Progenitor cell of endocrine pancreas (in vitro differentiated cells): ENCODE measurements at regions not wholly inside any gene's neighbourhood (a gene's known extent, or its start where the extent isn't known, plus 50 kb on each side); places are given as distances from the start of the nearest gene placed in this dataset.

Experiments used
- DNase-seq: peaks from one replicate; pipeline ENCODE4 v3.0.0; 2021; ENCODE audit warnings: low spot score; ENCODE audit not compliant: unreplicated experiment
- H3K27ac Mint-ChIP-seq: 2 replicates; pipeline ENCODE4 v1.8.0; 2021; ENCODE audit warnings: mild to moderate bottlenecking, moderate library complexity, mixed read lengths
- H3K27me3 Mint-ChIP-seq: 2 replicates; pipeline ENCODE4 v1.8.0; 2021; ENCODE audit warnings: mixed read lengths
- H3K36me3 Mint-ChIP-seq: 2 replicates; pipeline ENCODE4 v1.8.0; 2022; ENCODE audit warnings: mixed read lengths; ENCODE audit not compliant: insufficient read depth
- H3K4me1 Mint-ChIP-seq: 2 replicates; pipeline ENCODE4 v1.8.0; 2021; ENCODE audit warnings: low read depth, mixed read lengths
- H3K4me3 Mint-ChIP-seq: 2 replicates; pipeline ENCODE4 v1.8.0; 2021; ENCODE audit warnings: low read depth, mild to moderate bottlenecking, moderate library complexity, mixed read lengths
- H3K9me3 Mint-ChIP-seq: 2 replicates; pipeline ENCODE4 v1.8.0; 2021; ENCODE audit warnings: low read depth, mixed read lengths
- CTCF ChIP-seq: fragments of 200-600 bp; sonication (generic); IDR thresholded peaks from one replicate; pipeline ENCODE4 v1.5.0; 2021; ENCODE audit warnings: antibody characterized with exemption, mild to moderate bottlenecking; ENCODE audit not compliant: unreplicated experiment

GRCh38 chr10:6953271-6953801 is 373.3 kb upstream of the PRKCQ start:
- Mint-ChIP-seq H3K9me3 (no peaks in the 10 kb centered on the region), H3K4me3 (no peak overlapping the region), H3K36me3 (no peaks in the 10 kb centered on the region), H3K4me1 (peaks cover 2% of the 10 kb centered on the region), H3K27ac (no peak overlapping the region), H3K27me3 (peaks cover 8% of the 10 kb centered on the region)
- TF ChIP-seq CTCF: no peak
- no peak for DNase-seq

DNA sequence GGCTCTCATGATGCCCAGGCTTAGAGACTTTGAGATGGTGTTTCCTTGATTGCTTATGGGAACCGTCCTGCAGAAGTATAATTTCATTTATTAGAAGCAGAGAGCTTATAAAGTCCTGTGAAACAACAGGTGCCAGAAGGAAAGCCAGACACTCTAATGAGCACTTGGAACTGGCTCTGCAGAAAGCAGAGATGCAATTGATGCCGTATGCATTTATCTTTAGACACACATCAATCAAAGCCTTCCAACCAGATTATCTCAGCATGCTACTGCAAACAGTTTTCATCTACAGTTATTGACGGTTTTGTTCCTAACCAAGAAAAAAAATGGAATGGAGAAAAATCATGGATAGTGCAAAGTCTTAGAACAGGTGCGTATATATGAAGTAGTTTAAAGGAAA is 371.7 kb upstream of the PRKCQ start:
- H3K27me3 Mint-ChIP-seq: peaks cover 8% of the 10 kb centered on the region
- no peak for TF ChIP-seq CTCF
- no peaks in the 10 kb centered on the region for H3K36me3 Mint-ChIP-seq
- no peak overlapping the region for H3K4me3 Mint-ChIP-seq
- DNase-seq: no peak
- H3K9me3 Mint-ChIP-seq: peaks cover under 1% of the 10 kb centered on the region
- peaks cover 2% of the 10 kb centered on the region for H3K4me1 Mint-ChIP-seq
- H3K27ac Mint-ChIP-seq: no peak overlapping the region

GRCh38 chr10:6950133-6950532 is 370.1 kb upstream of the PRKCQ start:
- Mint-ChIP-seq H3K4me3 (no peak overlapping the region), H3K27me3 (peaks cover 8% of the 10 kb centered on the region), H3K27ac (no peak overlapping the region), H3K9me3 (peaks cover 4% of the 10 kb centered on the region), H3K4me1 (peaks cover 2% of the 10 kb centered on the region), H3K36me3 (no peaks in the 10 kb centered on the region)
- DNase-seq: no peak
- TF ChIP-seq CTCF: no peak

DNA sequence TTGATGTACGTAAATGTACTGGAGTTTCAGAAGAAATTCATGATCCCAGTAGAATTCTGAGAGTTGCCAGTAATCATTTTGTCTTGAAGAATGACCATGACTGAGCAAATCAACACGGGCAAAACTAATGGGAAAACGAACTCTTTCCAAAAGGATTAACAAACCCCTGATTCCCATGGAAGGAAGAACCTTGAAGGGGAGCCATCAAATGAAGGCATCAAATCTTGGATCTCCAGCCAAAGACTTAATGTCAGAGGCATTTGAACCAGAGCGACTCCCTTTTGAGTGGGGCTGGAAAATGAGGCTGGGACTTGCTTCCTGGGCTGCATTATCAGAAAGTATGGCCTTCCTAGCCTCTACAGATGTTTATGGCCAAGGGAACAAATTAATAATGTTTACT is 364.4 kb upstream of the PRKCQ start:
- Mint-ChIP-seq H3K27ac (no peak overlapping the region), H3K27me3 (peaks cover 16% of the 10 kb centered on the region), H3K36me3 (no peaks in the 10 kb centered on the region), H3K9me3 (peaks cover 4% of the 10 kb centered on the region), H3K4me3 (no peak overlapping the region), H3K4me1 (no peaks in the 10 kb centered on the region)
- no peak for TF ChIP-seq CTCF
- no peak for DNase-seq

DNA sequence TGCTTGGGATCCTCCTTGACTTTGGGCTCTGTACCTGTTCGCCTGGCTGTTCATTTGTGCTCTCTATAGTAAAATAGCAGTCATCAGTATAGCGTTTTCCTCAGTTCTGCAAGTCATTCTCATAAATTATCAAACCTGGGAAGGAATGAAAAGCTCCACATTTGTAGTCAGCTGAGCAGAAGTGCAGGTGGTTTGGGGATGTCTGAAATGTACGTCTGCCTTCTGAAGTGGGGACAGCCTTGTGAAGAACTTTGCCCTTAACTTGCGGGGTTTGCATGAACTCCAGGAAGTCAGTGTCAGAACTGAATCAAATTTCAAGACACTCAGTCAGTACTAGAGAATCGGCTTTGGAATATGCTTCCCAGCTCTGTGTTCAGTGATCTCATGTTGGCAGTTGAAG is 358.3 kb upstream of the PRKCQ start:
- H3K27ac Mint-ChIP-seq: no peak overlapping the region
- H3K27me3 Mint-ChIP-seq: peaks cover 12% of the 10 kb centered on the region
- no peak for DNase-seq
- no peaks in the 10 kb centered on the region for H3K36me3 Mint-ChIP-seq
- TF ChIP-seq CTCF: no peak
- H3K4me3 Mint-ChIP-seq: no peak overlapping the region
- H3K4me1 Mint-ChIP-seq: no peaks in the 10 kb centered on the region
- peaks cover 10% of the 10 kb centered on the region for H3K9me3 Mint-ChIP-seq
